HG03025 (cell line): ENCODE measurements at regions not wholly inside any gene's neighbourhood (a gene's known extent, or its start where the extent isn't known, plus 50 kb on each side); places are given as distances from the start of the nearest gene placed in this dataset.

ENCODE experiments used
- ATAC-seq: cut with Tn5 transposase; IDR thresholded peaks from one replicate; pipeline ENCODE4 v1.9.1; 2021; ENCODE audit warnings: mild to moderate bottlenecking, moderate library complexity; ENCODE audit not compliant: unreplicated experiment, low FRiP score

GRCh38 chr1:182137546-182137945 is 76.0 kb upstream of the ZNF648 start:
- no peak for ATAC-seq

- ATAC-seq = no peak
These were observed 74.4 kb upstream of the ZNF648 start for GRCh38 chr1:182135946-182136345.

GRCh38 chr1:182134257-182134656 is 72.7 kb upstream of the ZNF648 start:
- ATAC-seq = no peak

DNA sequence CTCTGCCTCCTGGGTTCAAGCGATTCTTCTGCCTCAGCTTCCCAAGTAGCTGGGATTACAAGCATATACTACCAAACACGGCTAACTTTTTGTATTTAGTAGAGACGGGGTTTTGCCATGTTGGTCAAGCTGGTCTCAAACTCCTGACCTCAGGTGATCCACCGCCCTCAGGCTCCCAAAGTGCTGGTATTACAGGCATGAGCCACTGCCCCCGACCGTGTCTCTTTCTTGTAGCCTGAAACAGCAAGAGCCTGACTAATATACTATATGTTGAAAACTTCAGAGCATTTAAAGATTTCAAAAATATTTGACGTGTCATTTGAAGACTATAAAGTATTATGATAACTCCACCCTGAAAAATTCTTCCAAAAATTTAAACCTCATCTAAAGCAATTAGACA is 71.7 kb upstream of the ZNF648 start:
- no peak for ATAC-seq

DNA sequence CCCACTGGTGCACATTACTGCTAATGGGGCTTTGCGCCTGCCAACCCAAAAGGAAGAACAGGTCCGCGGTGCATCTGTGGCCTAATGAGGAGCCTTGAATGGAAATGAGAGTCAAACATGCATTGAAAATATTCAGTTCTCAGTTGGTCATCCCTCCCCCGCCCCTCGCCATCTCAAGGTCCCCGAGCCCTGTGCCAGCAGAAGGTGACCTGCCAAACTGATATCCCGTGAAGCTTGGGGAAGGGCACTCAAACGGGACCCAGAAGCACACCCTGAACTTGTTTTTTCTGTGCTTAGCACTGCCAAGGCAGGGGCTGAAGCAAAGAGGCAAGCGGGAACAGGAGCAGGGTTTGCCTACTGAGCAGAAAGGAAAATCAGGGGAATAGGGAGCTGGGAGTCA is 67.9 kb upstream of the ZNF648 start:
- no peak for ATAC-seq

DNA sequence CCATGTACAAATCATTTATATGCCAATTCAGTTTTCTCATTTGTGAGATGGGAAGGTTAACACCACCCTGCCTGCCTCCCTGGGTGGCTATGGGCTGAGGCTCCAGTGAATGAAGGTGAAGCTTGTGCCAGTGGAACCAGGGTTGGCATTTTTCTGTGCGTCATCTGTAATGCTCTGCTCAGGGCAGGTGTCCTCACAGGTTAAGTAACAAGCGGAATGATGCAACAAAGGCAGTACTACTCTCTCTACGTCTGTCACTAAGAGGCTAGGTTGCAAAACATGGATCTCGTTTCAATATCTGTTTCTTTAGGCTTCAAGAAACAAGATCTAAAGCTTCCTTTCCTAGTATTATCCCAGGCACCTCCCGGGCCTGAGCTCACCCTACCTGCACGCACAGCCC is 67.0 kb upstream of the ZNF648 start:
- ATAC-seq = no peak

DNA sequence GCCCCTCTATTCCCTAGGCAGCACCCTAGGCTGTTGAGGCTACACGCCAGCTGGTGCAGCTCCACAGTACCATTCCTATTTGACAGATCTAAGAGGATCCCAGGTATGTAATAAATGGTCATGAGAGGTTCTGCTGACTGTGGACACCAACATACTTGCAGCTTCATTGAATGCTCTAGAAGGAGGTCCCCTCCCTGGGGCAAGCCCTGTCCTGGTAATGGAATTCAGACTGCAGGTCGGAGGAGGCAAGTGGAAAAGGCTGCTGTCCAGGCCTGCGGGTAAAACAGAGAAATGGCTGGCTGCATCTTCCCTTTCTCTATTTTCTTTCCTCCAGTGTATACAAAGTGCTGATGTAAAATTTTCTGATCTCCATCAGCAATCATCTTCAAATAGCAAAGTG is 66.1 kb upstream of the ZNF648 start:
- ATAC-seq = no peak

DNA sequence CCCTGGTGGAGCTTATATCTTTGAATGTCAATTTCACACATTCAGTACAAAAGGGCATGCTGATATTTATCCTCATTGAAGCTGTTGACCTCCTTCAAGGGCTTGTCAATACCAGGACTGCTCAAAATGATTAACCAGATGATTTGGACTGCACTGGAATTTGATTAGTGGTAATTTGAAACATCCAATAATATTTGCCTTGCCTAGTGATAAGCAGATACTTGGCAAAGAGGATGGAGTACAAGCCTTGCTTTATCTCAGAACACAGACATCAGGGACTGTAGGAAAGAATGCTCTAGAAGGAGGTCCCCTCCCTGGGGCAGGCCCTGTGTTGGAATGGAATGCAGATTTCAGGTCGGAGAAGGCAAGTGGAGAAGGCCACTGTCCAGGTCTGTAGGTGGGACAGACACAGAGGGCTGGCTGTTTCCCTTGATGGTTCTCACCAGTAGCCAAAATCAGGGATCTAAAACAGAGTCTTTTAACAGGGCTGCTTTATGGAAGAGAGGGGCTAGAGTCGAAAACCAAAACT is 64.8 kb upstream of the ZNF648 start:
- no peak for ATAC-seq

DNA sequence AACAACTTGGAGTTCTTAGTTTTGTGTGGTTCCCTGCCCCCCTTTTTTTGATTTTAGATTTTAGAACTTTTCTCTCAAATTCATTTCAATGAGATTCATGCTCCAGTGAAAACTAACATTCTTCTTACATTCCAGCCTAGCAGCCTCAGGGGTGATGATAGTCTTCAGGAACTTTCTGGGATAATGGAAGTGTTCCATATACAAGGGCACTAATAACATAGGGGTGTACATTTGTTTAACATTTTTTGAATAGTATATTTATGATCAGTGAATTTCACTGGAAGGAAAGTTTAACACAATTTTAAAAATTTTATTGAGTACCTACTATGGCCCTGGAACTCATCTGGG is 61.4 kb upstream of the ZNF648 start:
- no peak for ATAC-seq

GRCh38 chr1:182122256-182122912 is 60.9 kb upstream of the ZNF648 start:
- ATAC-seq = no peak

DNA sequence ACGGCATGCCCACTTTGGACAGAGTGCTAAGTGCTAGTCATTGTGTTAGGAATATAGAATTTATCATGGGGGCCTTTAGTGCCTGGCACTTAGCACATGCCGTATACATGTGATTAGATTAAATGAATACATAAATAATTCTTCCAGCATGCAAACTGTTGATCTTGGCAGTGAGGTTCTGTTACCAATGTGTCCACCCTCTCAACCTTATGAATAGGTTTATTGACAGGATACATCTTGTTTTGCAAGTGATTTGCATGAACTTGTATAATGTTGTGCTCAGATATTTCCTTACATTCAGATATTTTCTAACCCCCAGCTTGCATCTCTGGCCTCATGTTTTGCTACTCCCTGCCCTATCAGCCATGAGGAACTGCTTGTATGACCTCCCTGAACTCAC is 60.3 kb upstream of the ZNF648 start:
- ATAC-seq = no peak

DNA sequence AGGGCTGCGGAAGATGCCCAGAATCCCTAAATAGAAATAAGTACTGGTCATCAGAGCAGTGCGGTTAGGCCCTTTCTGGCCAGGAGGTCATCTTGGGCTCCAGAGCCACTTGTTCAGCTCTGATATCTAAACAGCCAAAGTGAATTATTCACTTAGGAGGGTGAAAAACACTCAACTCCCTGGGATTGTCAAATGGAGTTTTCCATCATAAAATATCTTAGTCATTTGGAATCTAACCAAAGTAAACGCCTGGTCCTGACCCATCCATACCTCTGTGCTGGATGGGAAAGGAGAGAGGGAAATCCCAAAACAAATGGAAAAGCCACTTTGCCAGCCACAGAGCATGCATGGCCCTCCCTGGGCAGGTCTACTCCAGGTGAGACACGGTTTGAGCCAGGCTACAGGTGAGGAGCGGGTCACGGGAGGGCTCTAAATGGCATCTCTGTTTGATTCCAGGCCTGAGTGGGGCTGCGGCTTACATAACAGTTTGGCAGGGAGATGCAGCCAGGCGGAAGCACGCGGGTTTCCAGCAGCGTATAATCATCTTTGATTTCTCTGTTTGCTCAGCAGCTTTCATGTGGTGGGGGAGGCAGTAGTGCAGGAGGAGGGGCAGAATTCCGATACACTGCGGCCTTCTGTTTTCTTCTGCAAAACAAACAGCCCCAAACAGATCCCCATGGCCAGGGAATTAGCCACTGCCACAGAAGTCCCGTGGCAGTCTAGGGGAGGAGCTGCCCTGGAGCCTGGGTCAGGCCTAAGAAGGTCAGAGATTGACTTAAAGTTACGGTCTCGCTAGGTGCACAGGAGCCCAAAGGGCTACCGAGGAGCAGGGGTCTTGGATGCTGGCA is 59.1 kb upstream of the ZNF648 start:
- ATAC-seq = no peak

- no peak for ATAC-seq
These were observed 58.1 kb upstream of the ZNF648 start for GRCh38 chr1:182119631-182120030.

DNA sequence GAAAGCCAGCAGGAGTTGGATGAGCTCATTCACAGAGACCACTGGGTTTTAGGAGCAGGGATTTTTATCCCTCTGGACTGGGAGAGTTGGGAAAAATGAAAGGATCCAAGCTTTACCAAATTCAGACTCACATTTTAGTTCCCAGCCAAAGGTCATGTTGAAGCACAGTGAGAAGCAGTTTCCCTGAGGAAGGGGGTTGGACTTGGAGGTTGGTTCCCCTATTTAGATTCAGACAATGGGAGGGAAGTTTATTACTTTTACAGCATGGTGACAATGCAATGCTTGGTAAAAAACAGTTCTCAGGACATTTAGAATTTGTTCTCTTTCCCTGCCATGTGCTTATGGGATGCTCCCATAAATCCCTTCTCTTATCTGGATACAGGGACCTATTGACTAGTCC is 57.3 kb upstream of the ZNF648 start:
- no peak for ATAC-seq

GRCh38 chr1:182114627-182115023 is 53.1 kb upstream of the ZNF648 start:
- no peak for ATAC-seq

DNA sequence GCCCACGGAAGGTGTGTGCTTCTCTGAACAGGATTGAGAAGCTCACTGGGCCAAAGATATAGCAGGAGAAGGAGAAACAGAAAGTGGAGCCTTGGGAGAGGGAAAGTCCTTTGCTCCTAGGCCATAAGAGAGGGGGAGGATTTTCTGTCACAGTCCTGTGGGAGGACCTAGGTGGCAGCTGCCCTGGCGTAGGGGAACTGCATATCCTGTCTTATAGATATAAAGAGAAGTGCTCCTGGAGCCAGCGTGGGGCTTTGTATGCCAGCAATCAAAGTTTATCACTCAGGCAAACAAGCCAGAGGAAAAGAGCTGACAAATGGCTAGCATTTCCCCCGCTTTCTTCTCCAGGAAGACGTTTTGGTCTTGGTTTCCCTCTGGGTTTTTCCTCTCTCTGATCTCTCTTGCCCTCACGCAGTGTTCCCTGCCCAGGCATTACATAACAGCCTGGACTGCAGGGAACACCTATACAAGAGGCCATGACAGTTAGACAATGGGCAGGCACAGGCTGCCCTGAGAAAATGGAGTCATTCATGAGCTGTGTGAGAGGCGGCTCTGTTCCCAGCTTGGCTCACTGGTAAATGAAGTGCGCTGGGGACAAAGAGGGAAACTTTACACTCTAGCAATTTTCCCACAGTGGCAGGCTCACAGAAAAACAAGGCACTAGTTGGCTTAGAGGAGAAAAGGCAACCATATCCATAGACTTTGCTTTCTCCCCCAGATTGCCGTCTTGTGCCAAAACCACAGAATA is 52.5 kb upstream of the ZNF648 start:
- ATAC-seq = no peak

DNA sequence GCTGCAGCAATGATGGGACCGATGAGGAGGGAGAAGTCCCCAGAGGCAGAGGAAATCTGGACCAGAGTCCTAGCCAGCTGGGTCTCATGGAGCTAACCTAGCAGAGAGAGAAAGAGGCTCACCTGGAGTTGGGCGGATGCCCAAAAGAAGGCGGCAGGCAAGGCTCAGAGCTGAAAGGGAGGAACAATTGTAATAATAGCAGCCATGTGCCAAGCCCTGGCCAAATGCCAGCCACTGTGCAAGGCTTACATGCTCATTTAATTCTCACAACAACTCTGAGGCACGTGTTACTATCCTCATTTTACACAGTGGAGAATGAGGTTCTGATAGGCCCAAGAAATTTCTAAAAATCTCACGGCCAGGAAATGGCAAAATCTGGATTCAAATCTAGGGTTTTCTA is 50.0 kb upstream of the ZNF648 start:
- no peak for ATAC-seq
